ENCODE measurements at regions not wholly inside any gene's neighbourhood (a gene's known extent, or its start where the extent isn't known, plus 50 kb on each side); places are given as distances from the start of the nearest gene placed in this dataset.

DNA sequence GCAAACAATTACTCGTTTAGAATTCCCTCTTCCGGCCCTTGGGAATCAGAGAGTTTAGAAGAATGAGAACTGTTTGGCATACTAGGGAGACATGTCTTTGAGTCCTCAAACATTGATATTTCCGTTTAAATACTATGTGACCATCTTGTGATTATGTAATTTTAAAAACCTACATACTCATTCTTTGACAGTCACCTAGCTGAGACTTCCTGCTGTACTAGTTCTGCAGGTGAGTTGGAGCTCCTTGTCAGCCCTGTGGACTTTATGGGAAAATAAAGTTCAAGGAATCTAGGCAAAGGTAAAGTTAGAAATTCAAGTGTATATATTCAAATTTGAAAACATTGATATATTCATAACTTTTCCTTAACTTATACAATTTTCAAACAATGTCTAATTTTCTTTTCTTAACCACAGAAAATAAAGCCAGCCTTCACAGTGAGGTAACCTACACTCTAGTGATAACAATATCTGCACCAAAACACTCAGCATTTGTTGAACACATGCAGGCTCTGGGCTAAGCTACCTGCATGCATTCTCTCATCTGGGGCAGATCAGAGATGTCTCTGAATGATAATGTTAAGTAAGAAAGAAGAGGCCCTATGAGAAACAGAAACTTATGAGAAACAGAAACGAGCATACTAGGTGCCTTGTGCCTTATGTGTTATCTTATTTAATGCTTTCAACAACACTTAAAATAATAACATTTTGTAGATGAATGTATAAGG lies 67.0 kb upstream of the BACE2 start:
- ATAC-seq (no peak), DNase-seq (no peak), FAIRE-seq (no peak)
- no peak overlapping the region for H3K4me3 ChIP-seq
- intact Hi-C loops (cut with DNase I), result no loop called here
- no peaks in the 10 kb centered on the region for H3K4me1 ChIP-seq
- H3K9me3 ChIP-seq, result no peaks in the 10 kb centered on the region
- 61 to 62% methylated on average over 4 of the region's 4 CpGs for WGBS, 2 donors
- peaks cover 0 to 9% (median 0%) of the 10 kb centered on the region in 4 donors for H3K27me3 ChIP-seq
- H3K36me3 ChIP-seq, result no peaks in the 10 kb centered on the region
- H3K27ac ChIP-seq, result no peak overlapping the region
- TF ChIP-seq, protein P1, sequence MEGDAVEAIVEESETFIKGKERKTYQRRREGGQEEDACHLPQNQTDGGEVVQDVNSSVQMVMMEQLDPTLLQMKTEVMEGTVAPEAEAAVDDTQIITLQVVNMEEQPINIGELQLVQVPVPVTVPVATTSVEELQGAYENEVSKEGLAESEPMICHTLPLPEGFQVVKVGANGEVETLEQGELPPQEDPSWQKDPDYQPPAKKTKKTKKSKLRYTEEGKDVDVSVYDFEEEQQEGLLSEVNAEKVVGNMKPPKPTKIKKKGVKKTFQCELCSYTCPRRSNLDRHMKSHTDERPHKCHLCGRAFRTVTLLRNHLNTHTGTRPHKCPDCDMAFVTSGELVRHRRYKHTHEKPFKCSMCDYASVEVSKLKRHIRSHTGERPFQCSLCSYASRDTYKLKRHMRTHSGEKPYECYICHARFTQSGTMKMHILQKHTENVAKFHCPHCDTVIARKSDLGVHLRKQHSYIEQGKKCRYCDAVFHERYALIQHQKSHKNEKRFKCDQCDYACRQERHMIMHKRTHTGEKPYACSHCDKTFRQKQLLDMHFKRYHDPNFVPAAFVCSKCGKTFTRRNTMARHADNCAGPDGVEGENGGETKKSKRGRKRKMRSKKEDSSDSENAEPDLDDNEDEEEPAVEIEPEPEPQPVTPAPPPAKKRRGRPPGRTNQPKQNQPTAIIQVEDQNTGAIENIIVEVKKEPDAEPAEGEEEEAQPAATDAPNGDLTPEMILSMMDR (IDR thresholded peaks at IDR 0.05), result no peak

DNA sequence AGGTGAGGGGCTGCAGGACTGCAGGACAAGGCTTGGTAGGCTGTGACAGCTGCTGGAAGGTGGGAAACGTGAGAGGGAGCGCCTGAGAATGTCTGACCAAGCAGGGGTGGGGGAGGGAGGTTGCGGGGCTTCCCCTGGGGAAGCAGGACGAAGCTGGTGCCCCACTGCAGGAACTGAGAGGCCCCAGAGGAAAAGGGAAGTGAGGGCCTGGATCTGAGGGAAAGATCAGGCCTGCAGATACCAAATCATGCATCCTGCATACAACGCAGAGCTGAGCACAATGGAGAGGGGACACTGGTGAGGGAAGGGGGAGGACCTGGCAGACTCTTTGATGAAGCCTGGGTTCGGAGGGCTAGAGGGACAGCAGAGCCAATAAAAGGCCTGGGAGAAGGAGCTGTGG lies 65.7 kb upstream of the BACE2 start:
- Histone ChIP-seq H3K27me3 (peaks cover 0 to 9% (median 0%) of the 10 kb centered on the region in 4 donors), H3K27ac (no peak overlapping the region), H3K9me3 (no peaks in the 10 kb centered on the region), H3K4me1 (no peaks in the 10 kb centered on the region), H3K36me3 (no peaks in the 10 kb centered on the region), H3K4me3 (no peak overlapping the region)
- DNase-seq, result no peak
- intact Hi-C loops (cut with DNase I), result no loop called here
- FAIRE-seq, result no peak
- no peak for ATAC-seq
- 45 to 47% methylated on average over 6 of the region's 6 CpGs for WGBS, 2 donors
- TF ChIP-seq, protein P1 (IDR thresholded peaks at IDR 0.05), result no peak

DNA sequence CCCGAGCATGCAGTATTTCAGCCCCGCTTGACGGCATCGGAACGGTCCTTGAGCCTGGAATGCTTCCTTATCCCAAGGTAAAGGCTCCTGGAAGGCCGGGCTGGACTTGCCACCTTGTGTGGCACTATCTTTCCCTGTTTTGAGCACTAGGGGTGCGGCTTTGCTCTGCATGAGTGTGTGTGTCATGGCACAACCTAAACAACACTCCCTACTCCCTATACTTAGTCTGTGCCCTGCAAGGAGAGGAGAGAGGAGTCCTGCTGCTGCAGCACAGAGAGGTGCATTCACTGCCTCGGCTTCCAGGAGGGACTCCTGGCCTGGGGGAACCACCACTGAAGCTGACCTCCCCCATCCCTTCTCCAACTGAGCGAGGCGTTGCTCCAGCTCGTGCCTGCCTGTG lies 60.4 kb upstream of the BACE2 start:
- intact Hi-C loops (cut with DNase I), result no loop called here
- H3K4me3 ChIP-seq, result no peak overlapping the region
- no peak for DNase-seq
- no peaks in the 10 kb centered on the region for H3K9me3 ChIP-seq
- TF ChIP-seq, protein P1 (IDR thresholded peaks at IDR 0.05), result no peak
- H3K36me3 ChIP-seq, result no peaks in the 10 kb centered on the region
- H3K27ac ChIP-seq, result no peak overlapping the region
- no peak for FAIRE-seq
- peaks cover 0 to 9% (median 0%) of the 10 kb centered on the region in 4 donors for H3K27me3 ChIP-seq
- H3K4me1 ChIP-seq, result no peaks in the 10 kb centered on the region
- WGBS, 2 donors, result 62 to 66% methylated on average over 11 of the region's 11 CpGs
- no peak for ATAC-seq

DNA sequence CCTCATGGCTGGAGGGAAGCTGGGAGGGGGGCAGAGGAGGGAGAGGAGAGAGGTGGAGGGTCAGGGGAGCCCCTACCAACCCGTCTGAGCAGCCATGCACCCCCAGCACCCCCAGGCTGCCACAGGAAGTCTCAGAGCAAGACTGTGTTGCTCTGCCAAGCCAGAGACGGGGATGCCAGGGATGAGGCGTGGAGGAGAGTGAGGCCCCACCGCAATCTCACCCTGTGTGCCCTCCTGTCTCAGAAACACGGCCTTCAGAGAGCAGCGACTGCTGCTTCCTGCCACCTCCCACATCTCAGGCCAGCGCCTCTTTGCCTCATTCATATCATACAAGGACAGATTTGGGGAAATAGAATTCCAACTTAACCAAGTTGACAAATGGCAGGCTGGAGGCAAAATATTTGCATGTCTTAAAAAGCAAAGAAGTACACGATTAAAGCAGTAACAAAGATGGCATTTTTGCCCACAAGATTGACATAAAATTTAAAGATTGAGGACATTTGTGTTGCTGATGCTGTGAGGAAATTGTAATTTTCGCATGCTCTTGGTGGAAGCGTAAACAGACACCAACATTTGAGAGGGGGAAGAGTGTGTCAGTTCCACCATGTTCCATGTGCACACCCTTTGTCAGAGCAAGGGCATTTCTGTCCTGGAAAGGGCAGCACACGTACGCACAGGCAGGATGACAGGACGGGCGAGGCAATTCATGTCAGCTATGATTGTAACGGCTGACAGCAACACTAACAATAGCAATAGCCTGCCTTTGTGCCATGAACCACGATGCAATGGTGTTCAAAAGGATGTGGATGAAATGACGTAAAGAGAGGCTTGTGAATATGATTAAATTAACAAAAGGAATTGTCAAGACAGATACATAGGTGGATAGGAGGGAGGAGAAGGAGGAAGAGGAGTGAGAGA lies 59.0 kb upstream of the BACE2 start:
- Histone ChIP-seq H3K27ac (no peak overlapping the region), H3K9me3 (no peaks in the 10 kb centered on the region), H3K27me3 (peaks cover 0 to 5% (median 0%) of the 10 kb centered on the region in 4 donors), H3K36me3 (no peaks in the 10 kb centered on the region), H3K4me3 (no peak overlapping the region), H3K4me1 (no peaks in the 10 kb centered on the region)
- FAIRE-seq, result no peak
- ATAC-seq, result no peak
- 55 to 58% methylated on average over 17 of the region's 17 CpGs for WGBS, 2 donors
- TF ChIP-seq, protein P1 (IDR thresholded peaks at IDR 0.05), result no peak
- no peak for DNase-seq
- intact Hi-C loops (cut with DNase I), result no loop called here
